GM23338 (cell line): ENCODE measurements at regions not wholly inside any gene's neighbourhood (a gene's known extent, or its start where the extent isn't known, plus 50 kb on each side); places are given as distances from the start of the nearest gene placed in this dataset.

ENCODE experiments used
- ATAC-seq: fragments of 200-7000 bp; cut with Tn5 transposase; 3 replicates; pipeline ENCODE4 v1.9.1; 2020
- DNase-seq: peaks from one replicate; pipeline ENCODE4 v3.0.0-alpha.2; 2015; ENCODE audit warnings: low spot score
- H2AFZ ChIP-seq: fragments of 200-600 bp; sonication (generic); 2 replicates; pipeline ENCODE4 v1.8.0; 2016; ENCODE audit warnings: antibody characterized with exemption, mild to moderate bottlenecking, moderate library complexity
- H3F3A ChIP-seq: fragments of 200-600 bp; sonication (generic); replicated peaks from 2 replicates; pipeline ENCODE4 v1.8.0; 2017; ENCODE audit warnings: antibody characterized with exemption, mixed run types, low read depth
- H3K27ac ChIP-seq: fragments of 200-600 bp; sonication (generic); 2 replicates; pipeline ENCODE4 v1.6.1; 2016; ENCODE audit warnings: low read depth
- H3K27me3 ChIP-seq: fragments of 200-600 bp; sonication (generic); 2 replicates; pipeline ENCODE4 v1.8.0; 2016; ENCODE audit warnings: mild to moderate bottlenecking, mixed run types, moderate library complexity; ENCODE audit not compliant: insufficient read depth
- H3K36me3 ChIP-seq: fragments of 200-600 bp; sonication (generic); 2 replicates; pipeline ENCODE4 v1.8.0; 2016; ENCODE audit warnings: mild to moderate bottlenecking; ENCODE audit not compliant: insufficient read depth
- H3K4me1 ChIP-seq: fragments of 200-600 bp; sonication (generic); 2 replicates; pipeline ENCODE4 v1.8.0; 2016; ENCODE audit warnings: mild to moderate bottlenecking, moderate library complexity; ENCODE audit not compliant: insufficient read depth
- H3K4me2 ChIP-seq: fragments of 200-600 bp; sonication (generic); 2 replicates; pipeline ENCODE4 v1.7.1; 2017; ENCODE audit warnings: mixed run types
- H3K4me3 ChIP-seq: fragments of 200-600 bp; sonication (generic); 2 replicates; pipeline ENCODE4 v1.6.1; 2016; ENCODE audit warnings: mixed run types
- H3K79me2 ChIP-seq: fragments of 200-600 bp; sonication (generic); replicated peaks from 2 replicates; pipeline ENCODE4 v1.8.0; 2017; ENCODE audit warnings: mild to moderate bottlenecking; ENCODE audit not compliant: insufficient read depth
- H3K9me2 ChIP-seq: fragments of 200-600 bp; sonication (generic); 2 replicates; pipeline ENCODE4 v1.8.0; 2017; ENCODE audit not compliant: insufficient read depth
- H4K20me1 ChIP-seq: fragments of 200-600 bp; sonication (generic); replicated peaks from 2 replicates; pipeline ENCODE4 v1.8.0; 2017; ENCODE audit warnings: mild to moderate bottlenecking; ENCODE audit not compliant: insufficient read depth
- H3K27ac Mint-ChIP-seq: 2 replicates; pipeline ENCODE4 v1.8.0; 2020; ENCODE audit warnings: inconsistent platforms, mild to moderate bottlenecking, moderate library complexity, mixed read lengths
- H3K27me3 Mint-ChIP-seq: 3 replicates; pipeline ENCODE4 v1.8.0; 2022; ENCODE audit warnings: low read depth, mild to moderate bottlenecking, moderate library complexity, mixed read lengths, inconsistent platforms; ENCODE audit not compliant: insufficient read depth, poor library complexity
- H3K36me3 Mint-ChIP-seq: 3 replicates; pipeline ENCODE4 v1.8.0; 2021; ENCODE audit warnings: low read depth, mild to moderate bottlenecking, inconsistent platforms, moderate library complexity, mixed read lengths
- H3K4me1 Mint-ChIP-seq: 3 replicates; pipeline ENCODE4 v1.8.0; 2020; ENCODE audit warnings: mild to moderate bottlenecking, inconsistent platforms, mixed read lengths
- H3K4me3 Mint-ChIP-seq: 3 replicates; pipeline ENCODE4 v1.8.0; 2021; ENCODE audit warnings: moderate library complexity, mild to moderate bottlenecking, inconsistent platforms, mixed read lengths
- H3K9me3 Mint-ChIP-seq: 3 replicates; pipeline ENCODE4 v1.8.0; 2020; ENCODE audit warnings: moderate library complexity, mild to moderate bottlenecking, inconsistent platforms, mixed read lengths
- CREB1 ChIP-seq: fragments of 250-450 bp; sonication (Bioruptor Pico); IDR thresholded peaks from 2 replicates; pipeline ENCODE4 v1.5.0; 2020; ENCODE audit warnings: low read depth, mild to moderate bottlenecking, moderate library complexity
- CTCF ChIP-seq, 2 experiments: fragments of 200-600 bp in 1 of 2; sonication (generic) in 1 of 2; conservative IDR thresholded peaks; 2 replicates each; pipeline versions ENCODE4 v1.5.1 to v1.6.1; 2016 to 2017; ENCODE audit warnings: antibody characterized with exemption in 2 of 2, low read depth in 2 of 2, mild to moderate bottlenecking in 2 of 2, moderate library complexity in 1 of 2
- ETS1 ChIP-seq: IDR thresholded peaks from 2 replicates; pipeline ENCODE4 v1.6.1; 2016; ENCODE audit warnings: antibody characterized with exemption
- EZH2 ChIP-seq: fragments of 200-600 bp; sonication (generic); IDR thresholded peaks from one replicate; pipeline ENCODE4 v1.8.0; 2017; ENCODE audit warnings: antibody characterized with exemption, mild to moderate bottlenecking, low read depth; ENCODE audit not compliant: unreplicated experiment
- EZH2phosphoT487 ChIP-seq: fragments of 200-600 bp; sonication (generic); IDR thresholded peaks from one replicate; pipeline ENCODE4 v1.8.1; 2018; ENCODE audit warnings: antibody characterized with exemption; ENCODE audit not compliant: unreplicated experiment
- JUNB ChIP-seq: IDR thresholded peaks from one replicate; pipeline ENCODE4 v1.6.1; 2016; ENCODE audit warnings: antibody characterized with exemption; ENCODE audit not compliant: unreplicated experiment
- NANOG ChIP-seq: IDR thresholded peaks from 2 replicates; pipeline ENCODE4 v1.6.1; 2016; ENCODE audit warnings: antibody characterized with exemption, borderline replicate concordance
- POLR2AphosphoS5 ChIP-seq: IDR thresholded peaks from 2 replicates; pipeline ENCODE4 v1.6.1; 2016; ENCODE audit warnings: antibody characterized with exemption, low read depth
- STAT1 ChIP-seq: IDR thresholded peaks from one replicate; pipeline ENCODE4 v1.6.1; 2016; ENCODE audit warnings: antibody characterized with exemption; ENCODE audit not compliant: unreplicated experiment
- ZNF114 ChIP-seq: fragments of 250-450 bp; sonication (Bioruptor Pico); IDR thresholded peaks from 2 replicates; pipeline ENCODE4 v1.5.0; 2020; ENCODE audit warnings: mild to moderate bottlenecking, moderate library complexity
- ZNF331 ChIP-seq: fragments of 250-450 bp; sonication (Bioruptor Pico); IDR thresholded peaks from 2 replicates; pipeline ENCODE4 v1.5.0; 2020; ENCODE audit warnings: low read depth, mild to moderate bottlenecking, moderate library complexity
- ZNF462 ChIP-seq: fragments of 250-450 bp; sonication (Bioruptor Pico); IDR thresholded peaks from 2 replicates; pipeline ENCODE4 v1.5.0; 2020; ENCODE audit warnings: mild to moderate bottlenecking, moderate library complexity
- TF ChIP-seq, protein P1 (sequence below): IDR thresholded peaks from one replicate; pipeline ENCODE4 v1.6.1; 2018; ENCODE audit warnings: antibody characterized with exemption; ENCODE audit not compliant: unreplicated experiment

DNA sequence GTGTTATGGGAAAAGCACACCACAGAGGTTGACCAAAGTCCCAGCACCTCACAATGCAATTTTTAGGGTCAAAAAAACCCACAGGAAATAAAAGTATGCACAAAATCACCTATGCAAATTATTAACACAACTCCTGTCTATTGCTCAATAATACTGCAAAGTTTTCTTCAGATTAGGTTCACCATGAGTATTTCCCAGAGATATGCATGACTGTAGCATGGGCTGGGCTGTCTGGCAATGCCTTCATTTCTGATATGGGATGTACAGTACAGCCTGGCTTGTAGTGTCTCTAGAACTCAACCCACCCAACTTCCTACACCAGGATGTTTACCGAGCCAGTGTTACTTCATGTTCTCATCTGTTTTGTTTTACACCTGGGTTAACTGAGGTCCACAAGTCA, 698.7 kb upstream of the ARGLU1 start:
- TF ChIP-seq EZH2phosphoT487 (no peak), JUNB (no peak), NANOG (no peak), CREB1 (CRISPR knock-in tag) (no peak), ETS1 (no peak), ZNF331 (CRISPR knock-in tag) (no peak), CTCF (conservative IDR thresholded peaks at IDR 0.05; ENCODE audit: low read depth in 2 of 2) (no peak), POLR2AphosphoS5 (no peak), STAT1 (no peak), ZNF462 (CRISPR knock-in tag) (no peak), EZH2 (no peak), ZNF114 (CRISPR knock-in tag) (no peak)
- TF ChIP-seq, protein P1, sequence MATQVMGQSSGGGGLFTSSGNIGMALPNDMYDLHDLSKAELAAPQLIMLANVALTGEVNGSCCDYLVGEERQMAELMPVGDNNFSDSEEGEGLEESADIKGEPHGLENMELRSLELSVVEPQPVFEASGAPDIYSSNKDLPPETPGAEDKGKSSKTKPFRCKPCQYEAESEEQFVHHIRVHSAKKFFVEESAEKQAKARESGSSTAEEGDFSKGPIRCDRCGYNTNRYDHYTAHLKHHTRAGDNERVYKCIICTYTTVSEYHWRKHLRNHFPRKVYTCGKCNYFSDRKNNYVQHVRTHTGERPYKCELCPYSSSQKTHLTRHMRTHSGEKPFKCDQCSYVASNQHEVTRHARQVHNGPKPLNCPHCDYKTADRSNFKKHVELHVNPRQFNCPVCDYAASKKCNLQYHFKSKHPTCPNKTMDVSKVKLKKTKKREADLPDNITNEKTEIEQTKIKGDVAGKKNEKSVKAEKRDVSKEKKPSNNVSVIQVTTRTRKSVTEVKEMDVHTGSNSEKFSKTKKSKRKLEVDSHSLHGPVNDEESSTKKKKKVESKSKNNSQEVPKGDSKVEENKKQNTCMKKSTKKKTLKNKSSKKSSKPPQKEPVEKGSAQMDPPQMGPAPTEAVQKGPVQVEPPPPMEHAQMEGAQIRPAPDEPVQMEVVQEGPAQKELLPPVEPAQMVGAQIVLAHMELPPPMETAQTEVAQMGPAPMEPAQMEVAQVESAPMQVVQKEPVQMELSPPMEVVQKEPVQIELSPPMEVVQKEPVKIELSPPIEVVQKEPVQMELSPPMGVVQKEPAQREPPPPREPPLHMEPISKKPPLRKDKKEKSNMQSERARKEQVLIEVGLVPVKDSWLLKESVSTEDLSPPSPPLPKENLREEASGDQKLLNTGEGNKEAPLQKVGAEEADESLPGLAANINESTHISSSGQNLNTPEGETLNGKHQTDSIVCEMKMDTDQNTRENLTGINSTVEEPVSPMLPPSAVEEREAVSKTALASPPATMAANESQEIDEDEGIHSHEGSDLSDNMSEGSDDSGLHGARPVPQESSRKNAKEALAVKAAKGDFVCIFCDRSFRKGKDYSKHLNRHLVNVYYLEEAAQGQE: no peak
- Histone ChIP-seq H3K9me2 (no peaks in the 10 kb centered on the region), H2AFZ (no peak overlapping the region), H3K27ac (no peak overlapping the region), H3K4me2 (no peak overlapping the region), H3K36me3 (no peaks in the 10 kb centered on the region), H3K4me1 (no peaks in the 10 kb centered on the region; the same call in 1 of the 2 replicates), H3K27me3 (no peaks in the 10 kb centered on the region), H4K20me1 (no peaks in the 10 kb centered on the region), H3K79me2 (no peaks in the 10 kb centered on the region), H3K4me3 (no peak overlapping the region), H3F3A (no peaks in the 10 kb centered on the region)
- ATAC-seq (no peak), DNase-seq (no peak)
- no peak overlapping the region for H3K4me3 Mint-ChIP-seq
- H3K4me1 Mint-ChIP-seq: peaks cover 8% of the 10 kb centered on the region
- no peaks in the 10 kb centered on the region for H3K9me3 Mint-ChIP-seq
- H3K27ac Mint-ChIP-seq: no peak overlapping the region
- no peaks in the 10 kb centered on the region for H3K36me3 Mint-ChIP-seq
- no peaks in the 10 kb centered on the region for H3K27me3 Mint-ChIP-seq
